Activated CD4-positive, alpha-beta T cell treated with anti-CD3 and anti-CD28 coated beads, Interleukin-2, amount 10 ng/mL, durations not matched to agents 24 days and 14 days (primary cell): ENCODE measurements at regions not wholly inside any gene's neighbourhood (a gene's known extent, or its start where the extent isn't known, plus 50 kb on each side); places are given as distances from the start of the nearest gene placed in this dataset.
"Not testable (repeated sequence)": the region's sequence is repeated elsewhere in the genome, so short reads cannot be mapped to it uniquely, and the experiment has no call there.

Source experiments
- DNase-seq: peaks from one replicate; pipeline ENCODE4 v3.0.0; 2022
- H3K27ac Mint-ChIP-seq: one replicate; pipeline ENCODE4 v1.8.0; 2022; ENCODE audit warnings: mild to moderate bottlenecking, mixed read lengths
- H3K27me3 Mint-ChIP-seq: one replicate; pipeline ENCODE4 v1.8.0; 2022; ENCODE audit warnings: mixed read lengths
- H3K36me3 Mint-ChIP-seq: one replicate; pipeline ENCODE4 v1.8.0; 2022; ENCODE audit warnings: low read depth, mild to moderate bottlenecking, mixed read lengths
- H3K4me1 Mint-ChIP-seq: one replicate; pipeline ENCODE4 v1.8.0; 2021; ENCODE audit warnings: mixed read lengths
- H3K4me3 Mint-ChIP-seq: one replicate; pipeline ENCODE4 v1.8.0; 2022; ENCODE audit warnings: mild to moderate bottlenecking, moderate library complexity, mixed read lengths
- H3K9me3 Mint-ChIP-seq: one replicate; pipeline ENCODE4 v1.8.0; 2021; ENCODE audit warnings: mixed read lengths
- intact Hi-C: fragments of 100-400 bp; cut with micrococcal nuclease; formaldehyde crosslinking; loops from one replicate; pipeline ENCODE4 v1.15.1; 2023

GRCh38 chr12:43233861-43234260 lies 318.1 kb downstream of the ADAMTS20 start:
- Mint-ChIP-seq H3K4me1 (no peaks in the 10 kb centered on the region), H3K27ac (no peak overlapping the region), H3K4me3 (no peak overlapping the region), H3K27me3 (no peaks in the 10 kb centered on the region), H3K36me3 (no peaks in the 10 kb centered on the region), H3K9me3 (no peaks in the 10 kb centered on the region)
- intact Hi-C loops = no loop called here
- no peak for DNase-seq

- Mint-ChIP-seq H3K27me3 (no peaks in the 10 kb centered on the region), H3K27ac (no peak overlapping the region), H3K9me3 (peaks cover 4% of the 10 kb centered on the region), H3K36me3 (no peaks in the 10 kb centered on the region), H3K4me1 (no peaks in the 10 kb centered on the region), H3K4me3 (no peak overlapping the region)
- intact Hi-C loops = no loop called here
- no peak for DNase-seq
Observed at GRCh38 chr12:43226151-43226550, 325.9 kb downstream of the ADAMTS20 start.

- H3K4me1 Mint-ChIP-seq, H3K9me3 Mint-ChIP-seq, H3K36me3 Mint-ChIP-seq, H3K27me3 Mint-ChIP-seq, intact Hi-C loops, H3K4me3 Mint-ChIP-seq, H3K27ac Mint-ChIP-seq, DNase-seq: not testable (repeated sequence)
Observed at GRCh38 chr12:43224190-43224805, 327.7 kb downstream of the ADAMTS20 start.

GRCh38 chr12:43222796-43223195 lies 329.2 kb downstream of the ADAMTS20 start:
- H3K36me3 Mint-ChIP-seq = no peaks in the 10 kb centered on the region
- no peak overlapping the region for H3K27ac Mint-ChIP-seq
- H3K4me3 Mint-ChIP-seq = no peak overlapping the region
- intact Hi-C loops = no loop called here
- H3K9me3 Mint-ChIP-seq = peaks cover 4% of the 10 kb centered on the region
- DNase-seq = no peak
- no peaks in the 10 kb centered on the region for H3K4me1 Mint-ChIP-seq
- H3K27me3 Mint-ChIP-seq = no peaks in the 10 kb centered on the region

- no peak overlapping the region for H3K27ac Mint-ChIP-seq
Observed at GRCh38 chr12:43221216-43221615, 330.8 kb downstream of the ADAMTS20 start.

GRCh38 chr12:43216490-43216889 lies 335.5 kb downstream of the ADAMTS20 start:
- H3K4me3 Mint-ChIP-seq = no peak overlapping the region
- no peaks in the 10 kb centered on the region for H3K36me3 Mint-ChIP-seq

More at GRCh38 chr12:43221216-43221615, 330.8 kb downstream of the ADAMTS20 start:
- intact Hi-C loops = no loop called here
- no peaks in the 10 kb centered on the region for H3K36me3 Mint-ChIP-seq
- H3K27me3 Mint-ChIP-seq = no peaks in the 10 kb centered on the region
- H3K9me3 Mint-ChIP-seq = peaks cover 4% of the 10 kb centered on the region
- H3K4me1 Mint-ChIP-seq = no peaks in the 10 kb centered on the region
- DNase-seq = no peak
- no peak overlapping the region for H3K4me3 Mint-ChIP-seq

GRCh38 chr12:43214166-43214565 lies 337.8 kb downstream of the ADAMTS20 start:
- no peaks in the 10 kb centered on the region for H3K4me1 Mint-ChIP-seq
- H3K9me3 Mint-ChIP-seq = no peaks in the 10 kb centered on the region
- no peak overlapping the region for H3K4me3 Mint-ChIP-seq
- no peak overlapping the region for H3K27ac Mint-ChIP-seq
- H3K36me3 Mint-ChIP-seq = no peaks in the 10 kb centered on the region
- DNase-seq = no peak
- intact Hi-C loops = no loop called here
- H3K27me3 Mint-ChIP-seq = no peaks in the 10 kb centered on the region

More at GRCh38 chr12:43216490-43216889, 335.5 kb downstream of the ADAMTS20 start:
- no peaks in the 10 kb centered on the region for H3K4me1 Mint-ChIP-seq
- intact Hi-C loops = no loop called here
- no peaks in the 10 kb centered on the region for H3K9me3 Mint-ChIP-seq
- no peaks in the 10 kb centered on the region for H3K27me3 Mint-ChIP-seq
- H3K27ac Mint-ChIP-seq = no peak overlapping the region
- no peak for DNase-seq

- no peaks in the 10 kb centered on the region for H3K27me3 Mint-ChIP-seq
- H3K27ac Mint-ChIP-seq = no peak overlapping the region
- no peaks in the 10 kb centered on the region for H3K9me3 Mint-ChIP-seq
- no peaks in the 10 kb centered on the region for H3K36me3 Mint-ChIP-seq
- intact Hi-C loops = no loop called here
- no peak overlapping the region for H3K4me3 Mint-ChIP-seq
- no peak for DNase-seq
- no peaks in the 10 kb centered on the region for H3K4me1 Mint-ChIP-seq
Observed at GRCh38 chr12:43213608-43214007, 338.4 kb downstream of the ADAMTS20 start.

- H3K27ac Mint-ChIP-seq = no peak overlapping the region
- no peaks in the 10 kb centered on the region for H3K27me3 Mint-ChIP-seq
- H3K4me1 Mint-ChIP-seq = no peaks in the 10 kb centered on the region
- no peak overlapping the region for H3K4me3 Mint-ChIP-seq
- intact Hi-C loops = no loop called here
- no peak for DNase-seq
- no peaks in the 10 kb centered on the region for H3K9me3 Mint-ChIP-seq
- H3K36me3 Mint-ChIP-seq = no peaks in the 10 kb centered on the region
Observed at GRCh38 chr12:43210485-43211192, 341.4 kb downstream of the ADAMTS20 start.

- Mint-ChIP-seq H3K9me3 (no peaks in the 10 kb centered on the region), H3K36me3 (no peaks in the 10 kb centered on the region), H3K27me3 (no peaks in the 10 kb centered on the region), H3K4me3 (no peak overlapping the region), H3K27ac (no peak overlapping the region), H3K4me1 (no peaks in the 10 kb centered on the region)
- no peak for DNase-seq
- intact Hi-C loops = no loop called here
Observed at GRCh38 chr12:43208627-43209026, 343.4 kb downstream of the ADAMTS20 start.

GRCh38 chr12:43208221-43208620 lies 343.8 kb downstream of the ADAMTS20 start:
- Mint-ChIP-seq H3K4me1 (no peaks in the 10 kb centered on the region), H3K9me3 (no peaks in the 10 kb centered on the region), H3K27me3 (no peaks in the 10 kb centered on the region), H3K4me3 (no peak overlapping the region), H3K36me3 (no peaks in the 10 kb centered on the region), H3K27ac (no peak overlapping the region)
- DNase-seq = no peak
- intact Hi-C loops = no loop called here

GRCh38 chr12:43206396-43206795 lies 345.6 kb downstream of the ADAMTS20 start:
- H3K9me3 Mint-ChIP-seq = no peaks in the 10 kb centered on the region
- no peak overlapping the region for H3K4me3 Mint-ChIP-seq
- H3K36me3 Mint-ChIP-seq = no peaks in the 10 kb centered on the region
- intact Hi-C loops = no loop called here
- H3K4me1 Mint-ChIP-seq = no peaks in the 10 kb centered on the region
- no peak overlapping the region for H3K27ac Mint-ChIP-seq
- no peak for DNase-seq
- H3K27me3 Mint-ChIP-seq = no peaks in the 10 kb centered on the region

GRCh38 chr12:43198608-43199007 lies 353.4 kb downstream of the ADAMTS20 start:
- intact Hi-C loops = no loop called here
- Mint-ChIP-seq H3K36me3 (no peaks in the 10 kb centered on the region), H3K27me3 (no peaks in the 10 kb centered on the region), H3K9me3 (no peaks in the 10 kb centered on the region), H3K4me1 (no peaks in the 10 kb centered on the region), H3K4me3 (no peak overlapping the region), H3K27ac (no peak overlapping the region)
- DNase-seq = no peak

- H3K36me3 Mint-ChIP-seq = no peaks in the 10 kb centered on the region
- no peaks in the 10 kb centered on the region for H3K4me1 Mint-ChIP-seq
- no peak for DNase-seq
- intact Hi-C loops = no loop called here
- no peak overlapping the region for H3K27ac Mint-ChIP-seq
- peaks cover 3% of the 10 kb centered on the region for H3K9me3 Mint-ChIP-seq
- no peaks in the 10 kb centered on the region for H3K27me3 Mint-ChIP-seq
- no peak overlapping the region for H3K4me3 Mint-ChIP-seq
Observed at GRCh38 chr12:43196268-43196907, 355.6 kb downstream of the ADAMTS20 start.
